NCI-H526 (cell line): ENCODE measurements at regions not wholly inside any gene's neighbourhood (a gene's known extent, or its start where the extent isn't known, plus 50 kb on each side); places are given as distances from the start of the nearest gene placed in this dataset.
"Not testable (repeated sequence)": the region's sequence is repeated elsewhere in the genome, so short reads cannot be mapped to it uniquely, and the experiment has no call there.

Source experiments
- DNase-seq, 2 experiments: peaks; one replicate each; lab custom pipeline; 2025; lab: John Stamatoyannopoulos, UW

GRCh38 chrX:111041018-111041462, 55.0 kb upstream of the PAK3 start:
- DNase-seq, result no peak

GRCh38 chrX:111040377-111041017, 55.5 kb upstream of the PAK3 start:
- no peak for DNase-seq

- DNase-seq, result no peak
These were observed 56.4 kb upstream of the PAK3 start for GRCh38 chrX:111039606-111040005.

GRCh38 chrX:111035991-111036390, 60.0 kb upstream of the PAK3 start:
- no peak for DNase-seq

GRCh38 chrX:111035256-111035655, 60.7 kb upstream of the PAK3 start:
- DNase-seq, result no peak

GRCh38 chrX:111022998-111023397, 73.0 kb upstream of the PAK3 start:
- not testable (repeated sequence) for DNase-seq

GRCh38 chrX:111020283-111020682, 75.7 kb upstream of the PAK3 start:
- no peak for DNase-seq

- peak in 1 of 2 experiments; percentile 17 for DNase-seq
These were observed 82.1 kb upstream of the PAK3 start for GRCh38 chrX:111013778-111014455.

GRCh38 chrX:111010111-111010510, 85.9 kb upstream of the PAK3 start:
- DNase-seq, result no peak

GRCh38 chrX:111009256-111009655, 86.7 kb upstream of the PAK3 start:
- no peak for DNase-seq

GRCh38 chrX:111008126-111008525, 87.9 kb upstream of the PAK3 start:
- DNase-seq, result no peak

GRCh38 chrX:111007238-111007637, 88.8 kb upstream of the PAK3 start:
- no peak for DNase-seq

- DNase-seq, result no peak
These were observed 89.9 kb upstream of the PAK3 start for GRCh38 chrX:111006116-111006515.

GRCh38 chrX:111005166-111005565, 90.8 kb upstream of the PAK3 start:
- DNase-seq, result no peak

GRCh38 chrX:111003118-111003517, 92.9 kb upstream of the PAK3 start:
- no peak for DNase-seq

- peak; percentile 7 to 55 for DNase-seq
These were observed 103.4 kb upstream of the PAK3 start for GRCh38 chrX:110992611-110993010.

GRCh38 chrX:110989869-110990268, 106.1 kb upstream of the PAK3 start:
- no peak for DNase-seq

- peak; percentile 16 to 22 for DNase-seq
These were observed 106.5 kb upstream of the PAK3 start for GRCh38 chrX:110989447-110989846.

GRCh38 chrX:110987292-110987691, 108.7 kb upstream of the PAK3 start:
- no peak for DNase-seq

- DNase-seq, result peak; percentile 41 to 64
These were observed 110.5 kb upstream of the PAK3 start for GRCh38 chrX:110985470-110985869.

GRCh38 chrX:110983024-110983423, 113.0 kb upstream of the PAK3 start:
- DNase-seq, result no peak

GRCh38 chrX:110966839-110967238, 129.2 kb upstream of the PAK3 start:
- no peak for DNase-seq

GRCh38 chrX:110966091-110966454, 129.9 kb upstream of the PAK3 start:
- no peak for DNase-seq
